GM12878 (cell line): ENCODE measurements at regions not wholly inside any gene's neighbourhood (a gene's known extent, or its start where the extent isn't known, plus 50 kb on each side); places are given as distances from the start of the nearest gene placed in this dataset.

Source experiments
- ATAC-seq: fragments of 200-7000 bp; cut with Tn5 transposase; 3 replicates; pipeline ENCODE4 v1.9.1; 2020; ENCODE audit warnings: mild to moderate bottlenecking, moderate library complexity
- BruUV-seq: library from RNA; stranded (reverse); fragments of 400-500 nt; replicated peaks from 2 replicates; lab custom pipeline; 2021; lab: Mats Ljungman, UMichigan
- CTCF ChIA-PET: fragments of 300-600 bp; sonication (Branson Sonifier 250); formaldehyde crosslinking; extraction: SDS; loops from one replicate; lab custom pipeline; 2021; ENCODE audit warnings: inconsistent platforms; lab: Yijun Ruan, JAX
- POLR2A ChIA-PET: fragments of 350-600 bp; formaldehyde crosslinking; extraction: SDS; loops from one replicate; lab custom pipeline; 2021; ENCODE audit warnings: inconsistent platforms; lab: Charles Lee
- RAD21 ChIA-PET: fragments of 300-600 bp; sonication (Branson Sonifier 250); formaldehyde crosslinking; loops from one replicate; lab custom pipeline; 2023; ENCODE audit warnings: antibody characterized with exemption; ENCODE audit not compliant: unreplicated experiment; lab: Charles Lee
- SMC1A ChIA-PET: fragments of 300-600 bp; sonication (Branson Sonifier 250); formaldehyde crosslinking; loops from one replicate; lab custom pipeline; 2023; ENCODE audit not compliant: unreplicated experiment, uncharacterized antibody; lab: Charles Lee
- DNase-seq: peaks from one replicate; pipeline ENCODE4 v3.0.0-alpha.2; 2011; ENCODE audit warnings: low read depth, low spot score
- FAIRE-seq: peaks from 3 replicates; lab custom pipeline; 2011; peaks lifted over from hg19 to GRCh38; lab: Jason Lieb, UNC
- H2AFZ ChIP-seq: 2 replicates; pipeline ENCODE4 v1.6.0; 2011; ENCODE audit warnings: low read depth, low read length, control low read depth; ENCODE audit not compliant: control insufficient read depth
- H3K27ac ChIP-seq: 2 replicates; pipeline ENCODE4 v1.5.1; 2011; ENCODE audit warnings: control low read depth; ENCODE audit not compliant: control insufficient read depth, insufficient read depth
- H3K27me3 ChIP-seq, 2 experiments: replicated peaks in 1 of 2; 2 replicates each; pipeline versions ENCODE4 v1.6.0 to v1.6.1; 2011; ENCODE audit warnings: low read length in 1 of 2; ENCODE audit not compliant: control insufficient read depth in 2 of 2, insufficient read depth in 2 of 2
- H3K36me3 ChIP-seq, 2 experiments: 2 replicates each; pipeline ENCODE4 v1.5.1; 2011; ENCODE audit warnings: low read length in 1 of 2; ENCODE audit not compliant: control insufficient read depth in 2 of 2, insufficient read depth in 2 of 2
- H3K4me1 ChIP-seq: 2 replicates; pipeline ENCODE4 v1.6.1; 2011; ENCODE audit warnings: mild to moderate bottlenecking, low read length, moderate library complexity, mixed read lengths; ENCODE audit not compliant: control insufficient read depth, insufficient read depth
- H3K4me2 ChIP-seq: 2 replicates; pipeline ENCODE4 v1.6.0; 2011; ENCODE audit warnings: control low read depth; ENCODE audit not compliant: control insufficient read depth, insufficient read depth
- H3K4me3 ChIP-seq: fragments of 200-600 bp; sonication (generic); 2 replicates; pipeline ENCODE4 v1.5.1; 2016
- H3K79me2 ChIP-seq: 2 replicates; pipeline ENCODE4 v1.6.0; 2011; ENCODE audit warnings: low read length; ENCODE audit not compliant: control insufficient read depth, insufficient read depth
- H3K9ac ChIP-seq: 2 replicates; pipeline ENCODE4 v1.8.0; 2011; ENCODE audit warnings: low read length, control low read depth, mixed read lengths; ENCODE audit not compliant: control insufficient read depth, insufficient read depth
- H3K9me3 ChIP-seq: replicated peaks from 3 replicates; pipeline ENCODE4 v1.5.1; 2011; ENCODE audit warnings: mild to moderate bottlenecking, low read length; ENCODE audit not compliant: control insufficient read depth, insufficient read depth
- H4K20me1 ChIP-seq: 2 replicates; pipeline ENCODE4 v1.6.0; 2011; ENCODE audit not compliant: control insufficient read depth, insufficient read depth
- CBX5 ChIP-seq: sonication (generic); IDR thresholded peaks from 2 replicates; pipeline ENCODE4 v1.6.1; 2016; ENCODE audit warnings: low read depth, moderate library complexity, mild to moderate bottlenecking, inconsistent platforms
- CREM ChIP-seq: IDR thresholded peaks from 2 replicates; pipeline ENCODE4 v1.6.1; 2014; ENCODE audit warnings: antibody characterized with exemption, low read depth
- FOXM1 ChIP-seq: IDR thresholded peaks from 2 replicates; pipeline ENCODE4 v1.6.1; 2012; ENCODE audit warnings: low read depth, mild to moderate bottlenecking, inconsistent platforms, low read length, moderate library complexity
- NFXL1 ChIP-seq: fragments of 450-650 bp; IDR thresholded peaks from 2 replicates; pipeline ENCODE4 v1.6.1; 2017; ENCODE audit warnings: antibody characterized with exemption, mild to moderate bottlenecking, borderline replicate concordance
- NR2F1 ChIP-seq: fragments of 450-650 bp; conservative IDR thresholded peaks from 2 replicates; pipeline ENCODE4 v1.6.1; 2017; ENCODE audit warnings: mild to moderate bottlenecking
- POLR2A ChIP-seq: IDR thresholded peaks from 2 replicates; pipeline ENCODE4 v1.6.1; 2011; ENCODE audit warnings: low read depth, mild to moderate bottlenecking, low read length
- RELB ChIP-seq: fragments of 450-650 bp; IDR thresholded peaks from 2 replicates; pipeline ENCODE4 v1.6.1; 2017; ENCODE audit warnings: low read depth, mild to moderate bottlenecking, moderate library complexity
- SKIL ChIP-seq: fragments of 450-650 bp; IDR thresholded peaks from 2 replicates; pipeline ENCODE4 v1.6.1; 2017; ENCODE audit warnings: mild to moderate bottlenecking, low read depth, inconsistent platforms; ENCODE audit not compliant: poor library complexity, severe bottlenecking
- ZBTB11 ChIP-seq: fragments of 450-650 bp; formaldehyde crosslinking; IDR thresholded peaks from 2 replicates; pipeline ENCODE4 v1.5.0; 2022; ENCODE audit warnings: mild to moderate bottlenecking, missing genetic modification characterization
- WGBS: methylation state at CpG from one replicate; pipeline ENCODE4 v1.1.6; 2016; ENCODE audit warnings: low lambda C conversion rate; ENCODE audit not compliant: insufficient replicate concordance, insufficient coverage; ENCODE audit errors: missing lambda C conversion rate; 5-methylcytosine and 5-hydroxymethylcytosine counted together
- in situ Hi-C: fragments of 300-500 bp; cut with MboI; formaldehyde crosslinking; loops from 9 replicates; pipeline ENCODE4 v1.14.3; 2018; ENCODE audit warnings: mixed read lengths
- intact Hi-C: fragments of 100-400 bp; cut with micrococcal nuclease; formaldehyde crosslinking; loops from one replicate; pipeline ENCODE4 v1.14.2; 2022; ENCODE audit not compliant: unreplicated experiment

- no TSS peak for BruUV-seq
- no peaks in the 10 kb centered on the region for H3K27me3 ChIP-seq
- 9% methylated on average over 6 of the region's 6 CpGs for WGBS
- DNase-seq = no peak
- no peak overlapping the region for H3K27ac ChIP-seq
- H3K4me1 ChIP-seq = no peaks in the 10 kb centered on the region
- no peak overlapping the region for H3K4me3 ChIP-seq
- ChIA-PET POLR2A (no interaction called here), SMC1A (no interaction called here), CTCF (no interaction called here), RAD21 (interaction anchor here (0.5 kb wide), 1 partner anchor 85 kb away, joined by 3 read pairs; no protein-coding TSS in a partner anchor)
- H3K36me3 ChIP-seq = no peaks in the 10 kb centered on the region
- no peaks in the 10 kb centered on the region for H4K20me1 ChIP-seq
- H2AFZ ChIP-seq = no peak overlapping the region
- intact Hi-C loops = no loop called here
- H3K79me2 ChIP-seq = no peaks in the 10 kb centered on the region
- FAIRE-seq = no peak
- no peak for ATAC-seq
- in situ Hi-C loops = no loop called here
- no peaks in the 10 kb centered on the region for H3K9me3 ChIP-seq
- no peak overlapping the region for H3K4me2 ChIP-seq
- no peak for TF ChIP-seq POLR2A
- TF ChIP-seq FOXM1 = no peak
- no peak for TF ChIP-seq NR2F1
- no peak overlapping the region for H3K9ac ChIP-seq
Observed at GRCh38 chr14:28284546-28285300, 481.9 kb upstream of the FOXG1 start.

- Histone ChIP-seq H3K27me3 (no peaks in the 10 kb centered on the region), H4K20me1 (no peaks in the 10 kb centered on the region), H3K9me3 (no peaks in the 10 kb centered on the region; the same call in 2 of the 3 replicates), H3K9ac (no peak overlapping the region), H2AFZ (no peak overlapping the region), H3K27ac (no peak overlapping the region), H3K4me1 (no peaks in the 10 kb centered on the region), H3K4me3 (no peak overlapping the region), H3K79me2 (no peaks in the 10 kb centered on the region), H3K4me2 (no peak overlapping the region), H3K36me3 (no peaks in the 10 kb centered on the region)
- no peak for ATAC-seq
- WGBS = 5% methylated on average over 6 of the region's 6 CpGs
- no TSS peak for BruUV-seq
- no peak for DNase-seq
- no peak for FAIRE-seq
- RAD21 ChIA-PET = no interaction called here
- intact Hi-C loops = no loop called here
- POLR2A ChIA-PET = no interaction called here
- in situ Hi-C loops = no loop called here
- SMC1A ChIA-PET = no interaction called here
- CTCF ChIA-PET = no interaction called here
- TF ChIP-seq NFXL1 = no peak
- TF ChIP-seq RELB = no peak
- TF ChIP-seq CREM = no peak
- TF ChIP-seq SKIL = no peak
- TF ChIP-seq CBX5 = no peak
- TF ChIP-seq ZBTB11 (CRISPR knock-in tag) = no peak
Observed at GRCh38 chr14:28294834-28295440, 471.6 kb upstream of the FOXG1 start.
